CD4-positive, alpha-beta T cell treated with Interleukin-1 beta for 1 hour (primary cell): ENCODE measurements at regions not wholly inside any gene's neighbourhood (a gene's known extent, or its start where the extent isn't known, plus 50 kb on each side); places are given as distances from the start of the nearest gene placed in this dataset.
"Not testable (repeated sequence)": the region's sequence is repeated elsewhere in the genome, so short reads cannot be mapped to it uniquely, and the experiment has no call there.

ENCODE experiments used
- DNase-seq, 2 donors: peaks; one replicate each; pipeline ENCODE4 v3.0.0-alpha.2; 2020 to 2022

DNA sequence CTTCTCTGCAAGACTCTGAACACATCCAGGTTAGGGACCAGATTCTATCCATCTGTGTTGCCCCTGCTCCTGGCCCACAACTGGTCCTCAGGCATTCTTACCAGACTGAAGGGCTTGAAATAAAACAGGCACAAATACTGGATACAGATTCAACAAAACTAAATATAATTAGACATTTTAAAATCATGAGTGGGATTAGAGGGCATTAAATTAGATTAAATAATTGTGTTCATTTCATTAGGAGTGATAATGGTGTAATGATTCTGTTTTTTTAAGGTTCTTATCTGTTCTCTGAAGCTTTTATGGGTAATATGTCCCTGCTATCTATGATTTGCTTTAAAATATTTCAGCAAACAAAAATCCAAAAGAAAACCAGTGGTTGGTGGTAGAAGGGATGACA is 226.5 kb downstream of the IRS1 start:
- DNase-seq: no peak

GRCh38 chr2:226564667-226565066 is 235.0 kb downstream of the IRS1 start:
- no peak for DNase-seq

DNA sequence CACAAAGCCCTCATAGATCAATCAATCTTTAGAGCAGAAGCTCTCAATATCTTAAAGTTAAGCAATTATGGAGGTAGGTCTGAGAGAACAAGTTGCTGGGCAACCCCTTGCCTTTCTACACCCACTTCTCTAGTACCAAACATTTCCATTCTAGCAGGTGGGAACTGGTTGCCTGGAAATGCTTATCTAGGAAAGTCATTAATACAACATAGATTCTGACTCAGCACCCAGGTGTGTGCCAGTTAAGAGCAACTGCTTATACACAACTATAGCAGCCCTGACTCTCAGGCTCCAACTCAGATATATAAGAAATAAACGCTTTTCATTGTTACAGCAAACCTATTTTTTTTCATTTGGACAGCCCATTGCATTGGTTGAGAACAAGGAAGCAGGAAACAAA is 237.7 kb downstream of the IRS1 start:
- no peak for DNase-seq

DNA sequence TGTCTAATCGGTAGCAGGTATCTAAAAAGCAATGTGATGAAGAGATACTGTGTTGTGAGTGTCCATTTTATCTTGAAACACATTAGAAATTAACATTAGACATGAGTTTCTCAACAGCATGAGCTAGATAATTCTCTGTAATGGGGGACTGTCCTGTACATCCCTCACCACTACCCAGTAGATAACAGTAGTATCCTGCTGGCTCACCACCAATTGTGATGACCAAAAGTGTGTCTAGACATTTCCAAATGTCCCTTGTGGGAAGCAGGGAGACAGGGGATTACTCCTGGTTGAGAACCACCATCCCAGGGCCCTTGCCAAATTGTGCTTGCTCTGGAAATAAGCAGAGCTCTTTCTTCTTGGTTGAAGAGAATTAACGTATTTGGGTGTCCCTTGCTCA is 239.3 kb downstream of the IRS1 start:
- no peak for DNase-seq

- no peak for DNase-seq
Observed at GRCh38 chr2:226559536-226559935, 240.1 kb downstream of the IRS1 start.

DNA sequence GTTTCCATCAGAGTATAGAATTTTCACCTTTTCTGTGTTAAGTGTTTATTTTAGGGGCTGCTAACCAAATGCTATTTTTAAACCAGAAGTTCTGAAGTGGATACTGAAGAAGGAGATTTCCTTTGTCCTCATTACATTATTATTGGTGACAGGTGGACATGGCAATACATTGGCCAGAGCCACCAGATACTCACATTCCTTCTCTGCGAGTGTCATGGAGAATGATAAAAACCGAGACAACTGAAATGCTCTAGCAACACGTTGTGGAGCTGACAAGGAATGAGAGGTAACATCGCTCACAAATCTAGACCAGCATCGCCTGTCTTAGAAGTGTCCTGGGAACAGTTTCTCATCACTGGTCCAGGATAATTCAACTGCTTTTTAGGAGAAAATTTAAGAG is 241.2 kb downstream of the IRS1 start:
- DNase-seq: no peak

DNA sequence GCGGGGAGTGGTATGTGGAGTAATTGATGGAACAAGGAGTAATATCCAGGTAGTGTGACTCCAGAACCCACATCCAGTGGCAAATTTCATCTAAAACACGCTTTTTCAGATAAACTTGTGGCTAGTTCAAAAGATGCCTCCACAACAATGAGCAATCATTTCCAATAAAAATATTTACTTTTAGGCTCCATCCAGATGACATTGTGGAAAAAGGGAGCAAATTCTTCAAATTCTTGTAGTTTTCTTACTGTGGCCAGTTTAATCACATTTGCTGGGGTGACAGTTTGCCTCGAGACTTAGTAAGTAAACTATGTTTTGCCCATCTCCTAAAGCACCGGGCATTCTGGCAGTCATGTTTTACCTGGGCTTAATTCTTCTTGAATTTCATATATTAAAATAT is 243.6 kb downstream of the IRS1 start:
- no peak for DNase-seq

- DNase-seq: no peak
Observed at GRCh38 chr2:226554701-226555100, 244.9 kb downstream of the IRS1 start.

DNA sequence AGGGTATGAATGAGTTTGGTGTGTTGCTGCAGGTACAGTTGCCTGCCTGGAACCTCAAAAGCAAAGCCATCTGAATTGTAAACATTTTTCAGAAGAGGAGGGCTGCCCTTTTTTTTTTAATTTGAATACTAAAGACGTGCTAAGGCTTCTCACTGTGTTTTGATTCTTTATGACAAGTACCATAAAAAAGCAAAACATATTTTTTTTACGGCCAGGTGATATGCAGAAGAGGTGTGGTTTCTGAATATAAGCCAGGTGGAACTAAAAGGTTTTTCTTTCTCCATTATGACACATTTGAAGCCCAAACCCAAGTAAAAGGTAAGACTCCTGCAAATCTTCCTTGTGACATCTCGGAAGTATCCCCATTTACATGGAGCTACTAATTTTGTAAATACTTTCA is 246.3 kb downstream of the IRS1 start:
- DNase-seq: no peak

DNA sequence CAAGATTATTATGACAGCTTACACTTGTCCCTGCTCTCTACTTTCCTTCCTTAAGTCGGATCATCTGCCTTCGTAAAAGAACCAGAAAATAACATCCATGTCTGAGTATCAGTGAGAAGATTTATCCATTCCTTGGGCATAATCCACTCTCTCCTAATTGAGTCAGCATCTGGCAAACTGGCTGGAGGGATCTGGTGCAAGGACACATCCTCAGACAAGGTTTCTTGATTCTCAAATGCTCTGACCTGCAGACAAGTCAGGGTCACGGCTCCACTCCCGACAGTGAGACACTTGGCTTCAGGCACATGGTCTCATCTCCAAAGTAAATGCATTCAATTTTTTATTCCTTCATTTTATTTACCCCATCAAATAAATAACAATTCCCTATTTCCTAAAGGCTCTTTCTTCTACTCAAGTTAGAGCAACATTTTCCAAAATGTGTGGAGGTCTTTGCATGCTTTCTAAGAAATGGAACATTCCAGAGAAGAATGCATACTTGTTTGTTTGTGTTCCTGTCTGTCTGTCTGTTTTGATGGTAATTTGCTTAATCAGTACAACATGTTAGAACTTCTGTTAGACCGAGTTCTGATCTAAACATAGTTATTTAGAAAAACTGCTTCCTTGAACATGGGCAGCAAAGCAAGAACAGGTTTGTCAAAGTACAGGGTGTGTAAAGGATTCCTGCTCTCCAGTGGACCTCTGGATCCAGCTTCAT is 246.9 kb downstream of the IRS1 start:
- no peak for DNase-seq

- DNase-seq: no peak
Observed at GRCh38 chr2:226551522-226552250, 247.9 kb downstream of the IRS1 start.

GRCh38 chr2:226550801-226551200 is 248.8 kb downstream of the IRS1 start:
- DNase-seq: no peak

GRCh38 chr2:226548732-226549131 is 250.9 kb downstream of the IRS1 start:
- DNase-seq: no peak

DNA sequence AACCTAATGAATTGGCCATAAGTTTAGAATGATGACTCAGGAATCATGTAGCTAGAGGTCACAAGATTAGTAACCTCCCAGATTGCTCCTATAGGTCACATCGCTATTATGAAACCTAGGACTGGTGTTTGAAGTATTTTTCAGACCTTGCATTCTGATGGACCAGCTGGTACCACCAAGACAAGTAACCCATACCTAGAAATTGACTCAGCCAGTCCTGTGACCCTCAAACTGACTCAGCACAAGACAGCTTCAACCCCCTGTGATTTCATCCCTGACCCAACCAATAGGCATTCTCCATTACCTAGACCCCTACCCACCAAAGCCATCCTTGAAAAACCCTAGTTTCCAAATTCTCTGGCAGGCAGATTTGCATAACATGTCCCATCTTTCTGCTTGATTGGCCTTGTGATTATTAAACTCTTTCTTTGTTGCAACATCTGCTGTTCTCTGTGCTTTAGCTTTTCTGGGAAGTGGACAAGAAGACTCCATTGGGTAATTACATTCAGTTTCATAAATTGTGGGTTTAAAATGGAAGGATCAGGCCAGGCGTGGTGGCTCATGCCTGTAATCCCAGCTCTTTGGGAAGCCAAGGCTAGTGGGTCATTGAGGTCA is 254.9 kb downstream of the IRS1 start:
- no peak for DNase-seq

- DNase-seq: no peak
Observed at GRCh38 chr2:226540204-226540994, 259.2 kb downstream of the IRS1 start.

- DNase-seq: no peak
Observed at GRCh38 chr2:226536410-226536809, 263.2 kb downstream of the IRS1 start.

- not testable (repeated sequence) for DNase-seq
Observed at GRCh38 chr2:226532976-226533375, 266.6 kb downstream of the IRS1 start.

- DNase-seq: no peak
Observed at GRCh38 chr2:226531061-226531810, 268.4 kb downstream of the IRS1 start.

DNA sequence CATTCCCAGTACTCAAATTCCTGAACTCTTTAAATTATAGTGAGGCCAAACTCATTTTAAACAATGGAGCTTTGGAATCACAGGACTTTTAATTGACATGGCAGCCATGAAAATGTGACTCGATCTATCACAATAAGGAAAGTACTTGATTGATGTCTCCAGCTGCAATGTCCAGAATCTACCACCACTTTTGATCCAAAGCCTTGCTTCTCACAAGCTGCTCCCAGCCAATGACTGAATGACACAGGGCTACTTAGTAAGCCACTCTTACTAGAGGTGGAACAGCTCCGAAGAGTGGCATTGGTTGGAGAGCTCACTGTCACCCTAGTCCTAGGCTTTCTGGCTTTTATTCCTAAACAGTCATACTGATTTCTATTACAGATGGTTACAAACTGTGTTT is 270.1 kb downstream of the IRS1 start:
- no peak for DNase-seq

GRCh38 chr2:226526716-226527115 is 272.9 kb downstream of the IRS1 start:
- DNase-seq: no peak

DNA sequence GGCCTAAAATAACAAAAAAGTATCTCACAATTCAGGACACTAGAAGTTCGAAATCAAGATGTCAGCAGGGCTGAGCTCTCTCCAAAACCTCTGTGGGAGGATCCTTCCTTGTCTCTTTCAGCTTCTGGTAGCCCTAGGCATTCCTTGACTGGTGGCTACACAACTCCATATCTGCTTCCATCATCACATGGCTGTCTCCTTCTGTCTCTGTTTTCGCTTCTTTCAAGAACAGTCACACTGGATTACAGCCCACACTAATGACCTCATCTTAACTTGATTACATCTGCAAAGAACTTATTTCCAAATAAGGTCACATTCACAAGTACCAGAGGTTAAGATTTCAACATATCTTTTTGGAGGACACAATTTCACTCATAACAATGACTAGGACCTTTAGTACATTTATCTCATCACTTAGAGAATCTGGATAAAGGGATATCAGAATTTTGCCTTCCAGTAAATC is 275.2 kb downstream of the IRS1 start:
- no peak for DNase-seq

GRCh38 chr2:226520723-226521122 is 278.9 kb downstream of the IRS1 start:
- no peak for DNase-seq
